H1 (cell line): ENCODE measurements at regions not wholly inside any gene's neighbourhood (a gene's known extent, or its start where the extent isn't known, plus 50 kb on each side); places are given as distances from the start of the nearest gene placed in this dataset.

Source experiments
- CTCF ChIP-seq, 3 experiments: IDR thresholded peaks; 1 replicate in 2 of 3; 2 replicates in 1 of 3; pipeline versions ENCODE4 v1.5.1 to v1.6.1; 2011; ENCODE audit warnings: low read length in 3 of 3, mild to moderate bottlenecking in 3 of 3, inconsistent platforms in 2 of 3, low read depth in 1 of 3, moderate library complexity in 1 of 3; ENCODE audit not compliant: insufficient read depth in 1 of 3; ENCODE audit errors: control extremely low read depth in 1 of 3
- EP300 ChIP-seq, 2 experiments: IDR thresholded peaks; 1 replicate in 1 of 2; 2 replicates in 1 of 2; pipeline ENCODE4 v1.6.1; 2011 to 2012; ENCODE audit warnings: low read depth in 2 of 2, low read length in 2 of 2, mild to moderate bottlenecking in 2 of 2, borderline replicate concordance in 1 of 2, inconsistent platforms in 1 of 2, moderate library complexity in 1 of 2
- GABPA ChIP-seq: IDR thresholded peaks from 2 replicates; pipeline ENCODE4 v1.6.1; 2011; ENCODE audit warnings: mild to moderate bottlenecking, low read length, moderate library complexity, borderline replicate concordance; ENCODE audit not compliant: insufficient read depth
- JUN ChIP-seq: IDR thresholded peaks from 2 replicates; pipeline ENCODE4 v1.6.1; 2011; ENCODE audit warnings: low read depth, mild to moderate bottlenecking, improper control_type of control experiment, low read length
- POLR2A ChIP-seq, 2 experiments: IDR thresholded peaks; 1 replicate in 1 of 2; 2 replicates in 1 of 2; pipeline ENCODE4 v1.6.1; 2011; ENCODE audit warnings: low read depth in 2 of 2, low read length in 2 of 2, mild to moderate bottlenecking in 2 of 2; ENCODE audit errors: control extremely low read depth in 1 of 2
- POLR2AphosphoS5 ChIP-seq: IDR thresholded peaks from 2 replicates; pipeline ENCODE4 v1.6.1; 2011; ENCODE audit warnings: low read depth, low read length
- SP1 ChIP-seq: IDR thresholded peaks from 2 replicates; pipeline ENCODE4 v1.6.1; 2011; ENCODE audit warnings: low read depth, low read length
- TEAD4 ChIP-seq: IDR thresholded peaks from 2 replicates; pipeline ENCODE4 v1.6.1; 2012; ENCODE audit warnings: low read depth, low read length, inconsistent platforms, mixed read lengths
- ZNF274 ChIP-seq: IDR thresholded peaks from 2 replicates; pipeline ENCODE4 v1.7.0; 2012; ENCODE audit warnings: low read length, borderline replicate concordance; ENCODE audit errors: extremely low read depth

- TF ChIP-seq CTCF (IDR thresholded peaks at IDR 0.05; ENCODE audit: control extremely low read depth in 1 of 3, insufficient read depth in 1 of 3, low read depth in 1 of 3, low read length in 3 of 3) = no peak
- no peak for TF ChIP-seq EP300 (IDR thresholded peaks at IDR 0.05; ENCODE audit: borderline replicate concordance in 1 of 2, low read depth in 2 of 2, low read length in 2 of 2)
- no peak for TF ChIP-seq GABPA
- no peak for TF ChIP-seq TEAD4
- no peak for TF ChIP-seq ZNF274
- no peak for TF ChIP-seq POLR2AphosphoS5
- no peak for TF ChIP-seq POLR2A (IDR thresholded peaks at IDR 0.05; ENCODE audit: control extremely low read depth in 1 of 2, low read depth in 2 of 2, low read length in 2 of 2)
- no peak for TF ChIP-seq SP1
- TF ChIP-seq JUN = no peak
Measured at GRCh38 chr16:85293458-85293857, 181.2 kb upstream of the CIBAR2 start.
